GM21360 (cell line): ENCODE measurements at regions not wholly inside any gene's neighbourhood (a gene's known extent, or its start where the extent isn't known, plus 50 kb on each side); places are given as distances from the start of the nearest gene placed in this dataset.
"Not testable (repeated sequence)": the region's sequence is repeated elsewhere in the genome, so short reads cannot be mapped to it uniquely, and the experiment has no call there.

Source experiments
- ATAC-seq: cut with Tn5 transposase; IDR thresholded peaks from one replicate; pipeline ENCODE4 v1.9.1; 2021; ENCODE audit warnings: mild to moderate bottlenecking, moderate library complexity; ENCODE audit not compliant: unreplicated experiment

DNA sequence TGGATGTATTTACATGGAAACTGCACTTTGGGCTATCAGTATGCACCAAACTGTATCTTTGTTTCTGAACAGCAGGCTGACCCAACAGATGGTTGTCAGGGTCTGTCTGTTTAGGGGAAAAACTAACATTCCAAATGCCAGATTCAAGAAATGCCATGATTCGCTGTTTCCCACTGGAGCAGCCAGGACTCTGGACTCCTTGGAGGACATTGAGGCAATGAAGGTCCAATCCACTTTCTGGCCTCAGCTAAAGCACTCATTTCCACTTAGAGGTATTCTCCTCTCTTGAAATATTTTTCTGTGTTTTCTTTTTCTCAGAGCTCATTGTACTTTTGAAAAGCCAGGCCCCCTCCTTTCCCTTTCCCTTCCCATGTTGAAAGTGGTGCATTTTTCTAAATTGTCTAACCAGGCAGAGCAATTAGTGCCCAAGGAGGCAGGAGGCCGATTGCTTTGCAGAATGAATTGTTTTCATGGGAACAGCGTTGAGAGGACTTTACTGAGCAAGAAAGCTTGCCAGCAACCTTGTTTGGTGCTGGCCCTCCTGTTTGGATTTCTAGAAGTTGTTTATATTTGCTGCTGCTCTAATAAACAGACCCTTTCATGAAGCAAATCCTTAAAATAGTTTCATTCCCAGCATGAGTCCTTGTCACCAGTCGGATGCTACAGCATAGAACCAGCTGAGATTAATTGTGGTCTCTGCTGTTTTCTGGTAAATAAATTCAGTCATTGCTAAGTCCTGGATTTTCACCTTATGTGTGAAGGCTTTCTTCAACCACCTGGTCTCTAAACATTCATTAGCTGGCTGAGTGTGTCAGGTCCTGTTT, 132.8 kb upstream of the TAF11L2 start:
- ATAC-seq = no peak

DNA sequence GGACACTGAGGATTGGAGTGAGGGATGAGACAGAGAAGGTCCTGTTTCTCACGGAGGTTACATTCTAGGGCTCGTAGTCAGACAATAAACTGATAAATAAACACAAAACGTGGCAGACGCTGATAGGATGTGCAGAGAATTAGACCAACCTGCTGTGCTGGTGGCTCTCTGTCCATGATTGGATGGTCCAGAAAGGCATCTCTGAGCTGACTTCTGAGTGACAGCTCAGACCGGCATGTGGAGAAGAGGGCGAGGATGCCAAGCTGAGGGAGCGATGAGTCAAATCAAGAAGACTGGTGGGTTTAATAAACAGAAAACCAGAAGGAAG, 132.3 kb upstream of the TAF11L2 start:
- no peak for ATAC-seq

DNA sequence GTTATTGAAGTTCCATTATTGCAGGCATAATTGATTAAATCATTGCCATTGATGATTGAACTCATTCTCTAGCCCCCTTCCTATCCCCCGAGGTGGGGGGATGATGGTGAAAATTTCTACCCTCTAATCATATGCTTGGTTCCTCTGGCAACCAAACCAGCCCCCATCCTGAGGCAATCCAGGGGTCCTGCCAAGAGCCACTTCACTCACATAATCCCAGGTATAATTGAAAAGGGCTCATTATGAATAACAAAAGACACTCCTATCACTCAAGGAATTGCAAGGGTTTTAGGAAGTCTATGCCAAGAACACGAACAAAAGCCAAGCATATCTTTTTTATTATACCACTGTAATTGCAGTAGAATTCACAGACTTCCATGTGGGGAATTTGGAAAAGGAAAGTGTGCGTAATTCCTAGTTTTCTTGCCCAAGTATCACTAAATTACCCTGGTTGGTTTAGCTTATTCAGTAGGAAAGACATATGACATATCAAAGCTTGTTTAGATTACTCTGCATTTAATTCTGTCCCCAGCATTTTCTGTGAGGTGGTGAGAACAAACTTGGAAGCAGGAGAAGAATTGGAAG, 130.7 kb upstream of the TAF11L2 start:
- no peak for ATAC-seq

DNA sequence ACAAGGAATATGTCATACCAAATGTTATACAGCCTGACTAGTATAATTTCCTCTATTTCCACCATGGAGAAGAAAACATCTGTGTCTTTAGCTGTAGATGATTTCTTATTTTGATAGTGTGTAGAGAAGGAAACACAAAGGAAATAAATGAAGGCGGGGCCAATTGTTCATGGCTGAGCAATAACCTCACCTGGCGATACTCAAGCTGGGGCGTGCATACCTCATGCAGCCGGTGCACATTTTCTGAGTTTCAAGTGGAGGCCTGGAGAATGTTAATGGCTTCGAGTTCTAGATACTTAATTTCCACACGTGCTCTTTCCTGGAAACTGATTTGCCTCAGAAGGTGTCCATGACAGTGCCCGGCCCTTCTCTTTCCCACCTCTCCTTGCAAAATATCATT, 127.4 kb upstream of the TAF11L2 start:
- no peak for ATAC-seq

DNA sequence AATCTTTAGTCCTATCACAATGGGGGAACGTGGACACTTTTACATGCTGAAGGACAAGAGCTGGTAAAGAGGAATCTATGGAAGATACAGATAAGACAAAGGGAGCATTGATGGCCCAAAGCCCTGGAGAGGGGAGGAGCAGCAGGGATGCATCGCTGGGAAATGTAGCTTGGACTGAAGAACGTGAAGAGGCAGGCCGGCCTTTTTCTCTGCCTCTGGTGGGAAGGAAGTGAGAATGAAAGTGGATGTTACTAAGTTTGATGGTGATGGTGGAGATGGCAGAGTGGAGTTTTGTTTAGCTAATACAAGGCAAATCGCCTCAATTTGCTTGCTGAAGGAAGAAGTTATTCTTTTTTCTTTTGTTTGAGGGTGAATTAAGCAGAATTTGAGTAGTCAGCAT, 124.6 kb upstream of the TAF11L2 start:
- ATAC-seq = no peak

DNA sequence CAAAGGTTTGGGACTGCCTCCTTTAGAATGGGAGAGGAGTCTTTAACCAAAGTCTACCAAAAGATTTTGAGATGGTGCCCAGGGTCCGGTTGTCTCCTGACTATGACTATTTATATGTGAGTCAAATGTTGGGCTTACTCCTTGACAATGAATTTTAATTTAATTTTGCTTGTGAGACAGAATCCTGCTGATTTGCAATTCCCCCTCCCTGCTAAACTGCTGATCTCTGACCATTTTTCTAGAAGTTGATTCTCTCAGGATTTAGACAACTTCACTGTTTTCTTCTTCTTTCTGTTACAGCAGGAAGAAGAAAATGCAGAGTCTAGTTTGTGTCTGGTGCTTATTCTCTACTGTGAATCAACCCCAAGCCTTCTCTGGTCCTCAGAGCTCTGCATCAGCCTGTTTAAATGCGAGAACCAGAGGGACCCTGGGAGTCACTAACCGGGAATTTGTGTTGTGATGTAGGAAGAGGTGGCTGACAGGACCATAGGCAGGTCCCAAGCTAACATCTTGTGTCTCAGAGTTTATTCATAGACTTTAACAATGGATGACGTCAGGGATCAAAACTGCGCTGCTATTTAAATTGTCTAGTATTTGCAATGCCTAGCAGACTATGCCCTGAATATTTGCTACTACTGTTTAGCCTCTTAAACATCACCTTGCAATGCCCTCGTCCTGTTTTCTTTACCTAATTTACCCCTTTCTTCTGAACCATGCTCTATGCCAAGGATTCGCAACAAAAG, 124.0 kb upstream of the TAF11L2 start:
- ATAC-seq = no peak

DNA sequence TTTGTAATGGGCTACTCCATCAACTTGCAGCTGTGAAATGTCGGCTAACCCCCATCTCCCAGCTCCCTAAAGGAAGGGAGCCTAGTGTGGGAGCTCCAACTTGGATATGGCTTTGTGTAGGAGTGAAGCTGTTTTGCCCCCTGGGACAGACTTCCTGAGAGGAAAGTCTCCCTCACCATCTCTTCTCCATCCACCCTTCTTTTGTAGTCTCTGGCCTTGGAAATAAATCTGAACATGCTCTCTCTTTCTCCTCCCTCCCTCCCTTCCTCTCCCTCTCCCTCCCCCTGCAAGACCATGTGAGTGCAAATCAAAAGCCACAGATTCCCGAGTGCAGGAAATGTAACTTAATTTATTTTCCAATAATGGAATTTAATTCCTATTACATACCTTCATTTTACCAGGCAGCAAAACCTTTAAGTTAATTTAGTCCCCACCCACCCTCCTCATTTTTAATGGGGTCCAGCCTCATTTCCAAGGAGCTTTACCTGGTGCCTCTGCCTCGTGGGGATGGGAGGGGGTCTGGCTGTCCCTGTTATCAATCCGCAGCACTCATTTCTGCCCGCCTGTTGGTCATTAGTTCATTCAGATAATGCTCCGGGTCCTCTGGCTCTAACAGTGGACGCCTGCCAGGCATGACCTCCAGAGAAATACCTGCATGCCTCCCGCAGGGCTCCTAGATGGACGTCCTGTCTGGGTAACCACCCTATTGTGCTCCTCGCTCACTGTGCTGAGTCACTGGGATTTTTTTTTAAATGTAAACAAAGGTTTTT, 122.9 kb upstream of the TAF11L2 start:
- no peak for ATAC-seq

DNA sequence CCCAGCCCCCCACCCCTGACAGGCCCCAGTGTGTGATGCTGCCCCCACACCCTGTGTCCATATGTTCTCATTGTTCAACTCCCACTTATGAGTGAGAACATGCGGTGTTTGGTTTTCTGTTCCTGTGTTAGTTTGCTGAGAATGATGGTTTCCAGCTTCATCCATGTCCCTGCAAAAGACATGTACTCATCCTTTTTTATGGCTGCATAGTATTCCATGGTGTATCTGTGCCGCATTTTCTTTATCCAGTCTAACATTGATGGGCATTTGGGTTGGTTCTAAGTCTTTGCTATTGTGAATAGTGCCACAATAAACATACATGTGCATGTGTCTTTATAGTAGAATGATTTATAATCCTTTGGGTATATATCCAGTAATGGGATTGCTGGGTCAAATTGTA, 122.1 kb upstream of the TAF11L2 start:
- ATAC-seq = not testable (repeated sequence)

DNA sequence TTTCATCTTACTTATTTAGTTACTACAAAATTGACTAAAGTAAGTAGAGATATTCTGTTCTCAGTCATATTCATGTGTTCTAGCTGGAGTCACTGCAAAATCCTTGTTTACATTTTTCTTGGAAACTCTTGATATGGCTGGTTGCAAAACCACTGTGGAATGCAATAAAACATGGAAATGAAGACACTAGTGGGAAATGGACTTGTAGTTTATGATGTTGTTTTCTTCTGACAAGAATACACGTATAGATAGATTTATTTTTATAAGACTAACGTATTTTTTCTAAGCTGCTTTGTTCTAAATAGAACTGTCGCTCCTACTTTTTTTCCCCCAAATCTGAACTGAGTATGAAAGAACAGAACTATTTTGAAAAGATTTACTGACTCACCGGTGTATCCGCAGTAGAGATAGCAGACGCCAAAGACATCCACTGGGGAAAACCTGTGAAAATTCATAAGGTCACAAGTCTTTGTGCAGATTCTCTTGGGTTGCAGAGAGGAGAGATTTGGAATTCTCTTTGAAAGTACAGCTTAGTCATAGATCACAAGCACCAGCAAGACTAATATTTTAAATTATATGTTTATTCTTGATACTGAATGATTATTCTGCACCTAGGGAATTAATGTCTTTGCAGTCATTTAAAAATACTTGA, 119.6 kb upstream of the TAF11L2 start:
- no peak for ATAC-seq

DNA sequence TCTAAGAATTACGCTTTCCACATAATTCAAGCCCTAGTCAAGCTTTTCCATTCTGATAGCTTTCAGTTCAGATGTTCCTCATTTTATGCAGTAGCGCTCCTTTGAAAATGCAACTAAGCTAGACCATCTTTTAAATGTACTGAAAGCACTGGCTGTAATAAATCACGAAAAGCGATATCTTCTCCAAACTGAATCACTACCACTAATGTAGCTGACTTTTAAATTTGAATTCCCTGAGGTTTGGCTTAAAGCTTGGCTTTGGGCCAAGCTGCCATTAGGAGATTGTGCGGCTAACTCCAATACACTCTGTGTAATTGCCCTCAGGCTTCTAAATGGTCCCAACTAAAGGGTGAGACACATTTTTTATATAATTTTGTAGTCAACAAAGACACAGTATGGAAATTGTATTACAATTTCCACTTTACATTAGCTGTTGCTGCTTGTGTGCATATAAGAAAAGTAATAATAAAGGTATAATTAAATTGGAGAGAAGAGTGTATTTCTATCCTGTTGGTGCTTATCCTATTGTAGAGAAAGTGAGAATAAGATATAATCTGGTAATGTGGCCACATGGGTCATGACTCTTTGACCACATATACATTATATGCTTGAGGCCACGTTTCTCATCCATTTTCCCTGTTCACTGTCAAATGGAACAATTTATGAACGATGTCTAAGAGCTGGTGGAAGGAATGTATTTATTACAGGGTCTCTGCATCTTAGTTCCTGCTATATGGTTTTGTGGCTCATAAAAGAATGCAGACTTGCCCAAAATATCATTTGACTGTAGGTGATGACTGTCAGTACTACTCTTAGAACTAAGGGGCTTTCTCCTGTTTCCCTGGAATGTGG, 118.7 kb upstream of the TAF11L2 start:
- no peak for ATAC-seq

DNA sequence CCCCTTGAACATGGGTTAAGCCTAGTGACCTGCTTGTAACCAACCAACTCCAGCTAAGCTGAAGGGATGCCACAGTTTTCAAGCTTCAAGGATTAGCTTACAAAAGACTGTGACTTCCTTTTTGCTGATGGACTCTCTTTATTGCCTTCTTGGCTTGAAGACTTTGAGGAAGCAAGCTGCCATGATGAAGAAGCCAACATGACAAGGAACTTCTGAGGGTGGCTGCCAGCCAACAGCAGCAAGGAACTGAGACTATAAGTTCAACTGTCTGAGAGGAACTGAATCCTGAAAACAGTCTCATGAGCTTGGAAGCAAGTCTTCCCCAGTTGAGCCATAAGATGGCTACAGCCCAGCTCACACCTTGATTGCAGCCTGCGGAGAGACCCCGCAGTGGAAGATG, 116.1 kb upstream of the TAF11L2 start:
- no peak for ATAC-seq

DNA sequence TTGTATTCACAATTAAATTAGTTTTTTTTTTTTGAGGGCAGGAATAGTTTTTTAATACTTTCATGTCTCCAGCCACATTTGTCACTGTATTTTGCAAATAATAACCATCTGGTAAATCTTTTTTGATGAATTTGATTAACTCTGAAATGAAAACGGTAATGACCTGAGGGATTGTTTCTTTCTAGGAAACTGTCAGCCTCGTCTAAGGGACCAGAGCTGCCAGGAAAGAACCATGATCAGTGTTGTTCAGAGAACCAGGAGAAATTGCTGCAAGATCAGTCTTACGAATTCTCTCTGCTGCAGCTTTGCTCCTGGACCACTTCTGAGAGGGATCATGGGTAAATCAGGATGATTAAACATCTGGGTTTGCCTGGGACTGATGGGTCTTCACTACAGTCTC, 114.5 kb upstream of the TAF11L2 start:
- ATAC-seq = no peak

DNA sequence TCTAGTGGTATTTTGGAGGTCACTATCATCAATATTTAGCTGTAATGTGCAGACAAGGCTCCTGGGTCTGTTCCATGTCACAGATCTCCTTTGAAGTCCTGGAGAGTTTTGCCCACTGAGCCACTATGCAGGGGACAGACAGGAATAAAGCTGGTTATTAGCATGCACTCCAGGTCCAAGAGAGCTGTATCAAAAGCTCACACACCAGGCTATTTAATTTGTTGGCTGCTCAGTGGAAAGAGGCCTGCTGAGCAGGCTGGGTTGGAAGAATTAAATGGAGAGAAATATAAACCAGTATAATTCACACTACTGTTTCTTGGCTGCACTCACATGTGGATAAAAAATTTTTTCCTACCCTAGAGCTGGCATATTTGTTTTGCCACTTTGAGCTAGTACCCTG, 113.8 kb upstream of the TAF11L2 start:
- ATAC-seq = no peak

DNA sequence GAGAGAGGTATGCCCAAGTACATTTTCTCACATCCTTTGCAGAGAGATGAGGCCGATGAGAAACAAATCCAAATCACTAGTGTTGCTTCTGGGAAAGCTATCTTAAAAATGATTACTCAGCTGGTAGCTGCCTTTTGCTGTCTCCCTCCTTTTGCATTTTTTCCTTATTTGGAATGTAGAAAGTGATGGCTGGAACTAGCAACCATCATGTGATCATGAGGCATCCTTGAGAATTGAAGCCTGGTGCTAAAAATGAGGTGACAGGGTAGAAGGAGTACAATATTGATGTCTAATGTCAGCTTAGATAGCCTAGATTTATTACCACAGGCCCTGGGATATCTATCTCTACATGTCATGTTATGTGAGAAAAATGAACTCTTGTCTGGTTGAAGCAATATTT, 109.3 kb upstream of the TAF11L2 start:
- no peak for ATAC-seq

DNA sequence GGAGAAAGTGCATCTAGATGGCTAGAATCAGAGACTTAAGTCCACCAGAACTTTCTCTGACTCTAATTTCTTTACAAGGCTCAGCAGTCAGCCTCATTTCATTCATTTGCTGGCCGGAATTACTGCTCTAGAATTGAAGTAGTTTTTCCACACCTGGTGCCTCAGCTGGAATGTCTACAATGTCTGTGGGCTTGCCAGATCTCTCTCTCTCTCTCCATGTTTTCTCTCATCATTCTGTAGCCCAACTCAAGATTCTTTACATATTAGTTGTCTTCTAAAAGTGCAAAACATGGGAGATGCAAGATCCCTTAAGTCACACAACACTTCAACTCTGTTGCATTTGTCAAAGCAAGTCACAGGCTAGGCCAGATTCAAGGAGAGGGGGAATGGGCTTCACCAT, 103.9 kb upstream of the TAF11L2 start:
- ATAC-seq = no peak

DNA sequence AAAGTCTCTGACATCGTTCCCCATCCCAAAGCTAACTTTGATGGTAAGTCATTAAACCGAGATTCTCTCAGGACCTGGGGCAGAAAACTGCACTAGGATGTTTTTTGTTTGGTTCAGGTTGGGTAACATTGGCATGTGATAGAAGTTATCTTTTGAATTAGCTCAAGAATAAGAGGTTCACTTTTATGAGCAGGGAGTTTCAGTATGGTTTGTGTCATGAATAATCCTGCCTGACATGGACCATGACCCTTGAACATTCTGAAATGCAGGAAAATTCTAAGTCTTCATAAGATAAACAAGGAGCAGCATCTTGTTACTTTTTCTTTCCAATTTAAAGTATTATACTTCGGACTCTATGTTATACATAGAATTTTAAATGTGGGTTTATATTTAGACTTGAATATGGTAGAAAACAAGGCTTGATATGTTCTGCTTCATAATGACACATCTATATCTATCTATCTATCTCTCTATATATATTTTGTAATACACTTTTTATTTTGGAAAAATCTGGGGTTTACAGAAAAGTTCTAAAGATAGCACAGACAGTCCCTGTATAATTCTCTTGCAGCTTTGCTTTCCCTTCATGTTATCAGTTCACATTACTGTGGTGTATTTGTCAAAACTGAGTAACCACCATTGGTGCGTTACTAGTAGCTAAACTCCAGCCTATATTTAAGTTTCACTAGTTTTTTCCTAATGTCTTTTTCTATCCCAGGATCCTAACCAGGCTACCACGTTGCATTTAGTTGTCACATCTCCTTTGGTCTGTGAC, 102.7 kb upstream of the TAF11L2 start:
- no peak for ATAC-seq

DNA sequence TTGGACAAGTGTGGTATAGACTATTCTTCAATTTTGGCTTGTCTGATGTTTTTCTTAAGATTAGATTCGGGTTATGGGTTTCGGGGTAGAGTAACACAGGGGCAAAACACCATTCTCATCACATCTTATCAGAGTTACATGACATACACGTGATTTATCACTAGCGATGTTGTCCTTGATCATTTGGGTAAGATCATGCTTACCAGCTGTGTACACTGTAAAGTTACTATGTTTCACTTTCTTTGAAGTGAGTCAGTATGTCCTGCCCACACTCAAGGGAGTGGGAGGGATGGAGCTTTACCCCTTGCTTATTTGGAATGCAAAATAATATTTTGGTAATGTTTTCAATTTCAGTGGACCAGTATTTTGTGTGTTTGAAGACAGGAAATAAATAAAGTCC, 101.8 kb upstream of the TAF11L2 start:
- no peak for ATAC-seq

DNA sequence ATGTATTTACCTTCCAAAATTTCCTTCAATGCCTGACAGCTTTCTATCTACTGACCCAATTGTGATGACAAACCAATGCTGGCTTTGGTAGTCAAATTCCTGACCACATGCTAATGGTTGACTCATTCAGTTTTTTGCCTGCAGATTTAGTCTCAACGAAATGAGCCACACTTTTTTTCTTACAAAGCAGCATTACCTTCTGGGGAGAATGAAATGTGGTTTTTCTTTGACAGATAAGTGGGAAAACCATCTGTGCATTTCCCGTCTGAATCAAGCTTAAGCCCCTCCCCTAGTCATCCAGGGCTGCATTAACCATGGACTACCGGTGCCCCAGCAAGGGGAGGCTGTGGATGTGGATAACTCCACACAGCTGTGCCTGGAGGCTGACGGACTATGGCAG, 99.6 kb upstream of the TAF11L2 start:
- no peak for ATAC-seq
